OCI-LY7 (cell line): ENCODE measurements at regions not wholly inside any gene's neighbourhood (a gene's known extent, or its start where the extent isn't known, plus 50 kb on each side); places are given as distances from the start of the nearest gene placed in this dataset.

Experiments used
- CTCF ChIP-seq: fragments of 200-600 bp; sonication (generic); conservative IDR thresholded peaks from 2 replicates; pipeline ENCODE4 v1.5.1; 2014; ENCODE audit warnings: mild to moderate bottlenecking, antibody characterized with exemption, low read length, moderate library complexity, mixed read lengths
- EZH2phosphoT487 ChIP-seq: fragments of 200-600 bp; sonication (generic); IDR thresholded peaks from 2 replicates; pipeline ENCODE4 v1.6.1; 2018; ENCODE audit warnings: low read depth, borderline replicate concordance, mild to moderate bottlenecking, mixed run types, antibody characterized with exemption, low read length, moderate library complexity, mixed read lengths

GRCh38 chrX:147315483-147315882, 500.9 kb upstream of the CXorf51A start:
- TF ChIP-seq CTCF (no peak), EZH2phosphoT487 (no peak)
